OCI-LY7 (cell line): ENCODE measurements at regions not wholly inside any gene's neighbourhood (a gene's known extent, or its start where the extent isn't known, plus 50 kb on each side); places are given as distances from the start of the nearest gene placed in this dataset.

Experiments
- EZH2phosphoT487 ChIP-seq: fragments of 200-600 bp; sonication (generic); IDR thresholded peaks from 2 replicates; pipeline ENCODE4 v1.6.1; 2018; ENCODE audit warnings: low read depth, borderline replicate concordance, mild to moderate bottlenecking, mixed run types, antibody characterized with exemption, low read length, moderate library complexity, mixed read lengths
- TF ChIP-seq, protein P1 (sequence below): fragments of 200-600 bp; sonication (generic); conservative IDR thresholded peaks from 2 replicates; pipeline ENCODE4 v1.5.1; 2014; ENCODE audit warnings: mild to moderate bottlenecking, antibody characterized with exemption, low read length, moderate library complexity, mixed read lengths

DNA sequence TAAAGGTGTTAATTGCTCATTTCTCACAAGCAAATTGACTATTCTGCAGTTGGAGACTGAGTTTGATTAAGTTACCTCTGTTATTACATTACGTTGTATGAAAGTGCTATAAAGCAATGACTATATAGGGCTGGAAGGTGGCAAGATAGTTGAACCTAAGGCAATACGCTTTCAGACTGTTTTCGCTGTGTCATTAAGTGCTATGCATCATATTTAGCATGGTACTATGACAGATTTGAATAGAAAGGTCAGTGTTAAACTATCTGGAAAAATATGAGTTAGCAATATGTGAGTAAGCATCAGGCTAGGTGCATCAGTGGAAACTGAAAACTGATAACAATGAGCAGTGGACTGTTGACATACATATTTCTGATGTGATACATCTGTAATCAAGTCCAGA, 206.0 kb upstream of the ARHGAP24 start:
- TF ChIP-seq, protein P1, sequence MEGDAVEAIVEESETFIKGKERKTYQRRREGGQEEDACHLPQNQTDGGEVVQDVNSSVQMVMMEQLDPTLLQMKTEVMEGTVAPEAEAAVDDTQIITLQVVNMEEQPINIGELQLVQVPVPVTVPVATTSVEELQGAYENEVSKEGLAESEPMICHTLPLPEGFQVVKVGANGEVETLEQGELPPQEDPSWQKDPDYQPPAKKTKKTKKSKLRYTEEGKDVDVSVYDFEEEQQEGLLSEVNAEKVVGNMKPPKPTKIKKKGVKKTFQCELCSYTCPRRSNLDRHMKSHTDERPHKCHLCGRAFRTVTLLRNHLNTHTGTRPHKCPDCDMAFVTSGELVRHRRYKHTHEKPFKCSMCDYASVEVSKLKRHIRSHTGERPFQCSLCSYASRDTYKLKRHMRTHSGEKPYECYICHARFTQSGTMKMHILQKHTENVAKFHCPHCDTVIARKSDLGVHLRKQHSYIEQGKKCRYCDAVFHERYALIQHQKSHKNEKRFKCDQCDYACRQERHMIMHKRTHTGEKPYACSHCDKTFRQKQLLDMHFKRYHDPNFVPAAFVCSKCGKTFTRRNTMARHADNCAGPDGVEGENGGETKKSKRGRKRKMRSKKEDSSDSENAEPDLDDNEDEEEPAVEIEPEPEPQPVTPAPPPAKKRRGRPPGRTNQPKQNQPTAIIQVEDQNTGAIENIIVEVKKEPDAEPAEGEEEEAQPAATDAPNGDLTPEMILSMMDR: no peak
- no peak for TF ChIP-seq EZH2phosphoT487
